Endothelial cell of umbilical vein (primary cell): ENCODE measurements at regions not wholly inside any gene's neighbourhood (a gene's known extent, or its start where the extent isn't known, plus 50 kb on each side); places are given as distances from the start of the nearest gene placed in this dataset.

Experiments used
- BruUV-seq: library from RNA; stranded (reverse); fragments of 400-500 nt; replicated peaks from 2 replicates; lab custom pipeline; 2021; lab: Mats Ljungman, UMichigan
- CTCF ChIA-PET: fragments of 300-600, 350-600 bp; sonication (Branson Sonifier 250); formaldehyde crosslinking; loops from one replicate; lab custom pipeline; 2021; ENCODE audit warnings: antibody characterized with exemption, inconsistent platforms; lab: Charles Lee
- POLR2A ChIA-PET: fragments of 300-600, 350-600 bp; sonication (Branson Sonifier 250); formaldehyde crosslinking; loops from one replicate; lab custom pipeline; 2021; ENCODE audit warnings: antibody characterized with exemption, inconsistent platforms; lab: Charles Lee
- DNase-seq: peaks from one replicate; pipeline ENCODE4 v3.0.0-alpha.2; 2011; ENCODE audit warnings: low read depth, low spot score
- FAIRE-seq: peaks from 2 replicates; lab custom pipeline; 2011; peaks lifted over from hg19 to GRCh38; lab: Jason Lieb, UNC
- H2AFZ ChIP-seq: 2 replicates; pipeline ENCODE4 v1.6.0; 2012; ENCODE audit warnings: low read depth, low read length, control low read depth, inconsistent platforms
- H3K27ac ChIP-seq: 2 replicates; pipeline ENCODE4 v1.5.1; 2011; ENCODE audit warnings: low read depth, mild to moderate bottlenecking, control low read depth, low read length, moderate library complexity; ENCODE audit not compliant: insufficient read depth
- H3K27me3 ChIP-seq, 2 experiments: 2 replicates each; pipeline versions ENCODE4 v1.6.0 to v1.6.1; 2011; ENCODE audit warnings: low read length in 2 of 2, mixed read lengths in 1 of 2; ENCODE audit not compliant: control insufficient read depth in 2 of 2, insufficient read depth in 2 of 2
- H3K36me3 ChIP-seq, 2 experiments: 2 replicates in 1 of 2; 3 replicates in 1 of 2; pipeline ENCODE4 v1.5.1; 2011; ENCODE audit warnings: low read length in 2 of 2, mild to moderate bottlenecking in 1 of 2, moderate library complexity in 1 of 2; ENCODE audit not compliant: control insufficient read depth in 2 of 2, insufficient read depth in 2 of 2; ENCODE audit errors: extremely low read depth in 1 of 2
- H3K4me1 ChIP-seq: 3 replicates; pipeline ENCODE4 v1.5.1; 2011; ENCODE audit warnings: mild to moderate bottlenecking, low read length; ENCODE audit not compliant: control insufficient read depth, insufficient read depth; ENCODE audit errors: extremely low read depth
- H3K4me2 ChIP-seq: 2 replicates; pipeline ENCODE4 v1.6.1; 2011; ENCODE audit warnings: low read length, control low read depth, mixed read lengths; ENCODE audit not compliant: insufficient read depth
- H3K4me3 ChIP-seq, 3 experiments: fragments of 200-600 bp in 1 of 3; sonication (generic), shearing (Covaris generic) in 1 of 3; replicated peaks in 1 of 3; 2 replicates each; pipeline ENCODE4 v1.5.1; 2011 to 2016; ENCODE audit warnings: control low read depth in 3 of 3, low read length in 3 of 3, mild to moderate bottlenecking in 2 of 3, inconsistent platforms in 1 of 3, low read depth in 1 of 3, moderate library complexity in 1 of 3; ENCODE audit not compliant: insufficient read depth in 1 of 3
- H3K79me2 ChIP-seq: 2 replicates; pipeline ENCODE4 v1.6.0; 2012; ENCODE audit warnings: low read length, inconsistent platforms; ENCODE audit not compliant: control insufficient read depth, insufficient read depth
- H3K9ac ChIP-seq: replicated peaks from 2 replicates; pipeline ENCODE3; 2011; ENCODE audit warnings: low read length, control low read depth; ENCODE audit not compliant: insufficient read depth; ENCODE audit errors: extremely low read depth
- H3K9me1 ChIP-seq: replicated peaks from 3 replicates; pipeline ENCODE4 v1.6.0; 2011; ENCODE audit warnings: mild to moderate bottlenecking, low read length; ENCODE audit not compliant: control insufficient read depth, insufficient read depth; ENCODE audit errors: extremely low read depth
- H3K9me3 ChIP-seq: replicated peaks from 2 replicates; pipeline ENCODE4 v1.5.1; 2012; ENCODE audit warnings: low read length, inconsistent platforms; ENCODE audit not compliant: control insufficient read depth, insufficient read depth
- H4K20me1 ChIP-seq: replicated peaks from 2 replicates; pipeline ENCODE3; 2011; ENCODE audit warnings: mild to moderate bottlenecking, low read length; ENCODE audit not compliant: control insufficient read depth, insufficient read depth; ENCODE audit errors: extremely low read depth
- EZH2 ChIP-seq: IDR thresholded peaks from 2 replicates; pipeline ENCODE4 v1.6.1; 2012; ENCODE audit warnings: borderline replicate concordance, low read depth, mild to moderate bottlenecking, moderate library complexity, low read length, inconsistent platforms; ENCODE audit not compliant: severe bottlenecking
- JUN ChIP-seq: IDR thresholded peaks from 2 replicates; pipeline ENCODE4 v1.6.1; 2011; ENCODE audit warnings: borderline replicate concordance, low read depth; ENCODE audit not compliant: insufficient read length, insufficient read depth
- MYC ChIP-seq: IDR thresholded peaks from one replicate; pipeline ENCODE4 v1.6.1; 2011; ENCODE audit warnings: mild to moderate bottlenecking, low read depth, low read length
- POLR2A ChIP-seq: IDR thresholded peaks from 2 replicates; pipeline ENCODE4 v1.6.1; 2012; ENCODE audit warnings: low read depth, mild to moderate bottlenecking, control low read depth, low read length
- POLR2AphosphoS5 ChIP-seq: IDR thresholded peaks from 2 replicates; pipeline ENCODE4 v1.6.1; 2012; ENCODE audit warnings: low read depth, mild to moderate bottlenecking, control low read depth, low read length, moderate library complexity; ENCODE audit not compliant: insufficient read depth
- dilution Hi-C: fragments of 300-500 bp; cut with MboI; formaldehyde crosslinking; loops from one replicate; pipeline ENCODE4 v1.15.0; 2019; ENCODE audit warnings: low sequenced_read_pairs; ENCODE audit not compliant: extremely low pct_ligation_motif_present
- intact Hi-C: fragments of 100-400 bp; cut with micrococcal nuclease; formaldehyde crosslinking; loops from one replicate; pipeline ENCODE4 v1.10.0; 2022
- TF ChIP-seq, protein P1 (sequence below), 2 donors: IDR thresholded peaks; 1 replicate in 1 of 2; 2 replicates in 1 of 2; pipeline ENCODE4 v1.5.1; 2011; ENCODE audit warnings: low read length in 2 of 2, mild to moderate bottlenecking in 2 of 2, moderate library complexity in 2 of 2, control low read depth in 1 of 2, inconsistent platforms in 1 of 2, low read depth in 1 of 2; ENCODE audit not compliant: insufficient read depth in 1 of 2; ENCODE audit errors: extremely low read depth in 1 of 2

DNA sequence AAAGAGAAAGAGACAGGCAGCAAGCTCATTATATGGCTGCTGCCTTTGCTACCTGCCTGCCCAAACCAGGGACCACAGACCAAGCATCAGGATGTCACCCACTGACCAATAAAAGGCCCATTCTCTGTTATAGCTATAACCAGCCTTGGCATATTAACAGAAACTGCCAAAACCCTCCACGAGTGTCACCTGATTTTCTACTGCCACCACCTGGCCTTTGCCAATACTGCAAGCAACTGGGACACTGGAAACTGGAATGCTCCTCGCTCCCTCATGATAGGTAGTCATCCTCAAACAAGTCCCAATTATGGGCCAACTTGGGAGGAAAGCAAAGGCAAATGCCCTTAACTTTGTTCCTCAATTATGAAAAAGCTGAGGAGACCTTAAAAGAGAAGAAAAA, 76.0 kb downstream of the SPIN4 start:
- FAIRE-seq (peak; percentile 76), DNase-seq (peak; percentile 27)
- dilution Hi-C loops: no loop called here

DNA sequence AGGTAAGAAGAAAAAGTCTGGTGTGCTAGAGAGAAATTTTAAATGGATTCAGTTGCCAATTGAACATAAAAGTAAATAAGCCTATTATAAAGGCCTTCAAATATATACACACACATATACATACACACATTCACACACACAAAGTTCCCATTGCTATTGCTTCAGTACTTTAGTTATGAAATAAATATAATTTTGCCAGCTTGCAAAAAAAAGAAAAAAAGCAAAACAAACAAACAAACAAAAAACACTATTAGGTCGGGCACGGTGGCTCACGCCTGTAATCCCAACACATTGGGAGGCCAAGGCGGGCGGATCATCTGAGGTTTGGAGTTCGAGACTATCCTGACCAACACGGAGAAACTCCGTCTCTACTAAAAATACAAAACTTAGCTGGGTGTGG, 80.3 kb downstream of the SPIN4 start:
- no peaks in the 10 kb centered on the region for H3K4me1 ChIP-seq
- no peaks in the 10 kb centered on the region for H3K27me3 ChIP-seq
- ChIA-PET CTCF (no interaction called here), POLR2A (no interaction called here)
- H3K4me2 ChIP-seq: no peak overlapping the region
- dilution Hi-C loops: no loop called here
- H4K20me1 ChIP-seq: no peaks in the 10 kb centered on the region
- intact Hi-C loops: no loop called here
- no peak overlapping the region for H2AFZ ChIP-seq
- DNase-seq (no peak), FAIRE-seq (no peak)
- H3K9me1 ChIP-seq: no peaks in the 10 kb centered on the region
- no peaks in the 10 kb centered on the region for H3K36me3 ChIP-seq
- TF ChIP-seq EZH2: no peak
- TF ChIP-seq POLR2A: no peak
- TF ChIP-seq MYC: no peak
- TF ChIP-seq POLR2AphosphoS5: no peak
- TF ChIP-seq, protein P1, sequence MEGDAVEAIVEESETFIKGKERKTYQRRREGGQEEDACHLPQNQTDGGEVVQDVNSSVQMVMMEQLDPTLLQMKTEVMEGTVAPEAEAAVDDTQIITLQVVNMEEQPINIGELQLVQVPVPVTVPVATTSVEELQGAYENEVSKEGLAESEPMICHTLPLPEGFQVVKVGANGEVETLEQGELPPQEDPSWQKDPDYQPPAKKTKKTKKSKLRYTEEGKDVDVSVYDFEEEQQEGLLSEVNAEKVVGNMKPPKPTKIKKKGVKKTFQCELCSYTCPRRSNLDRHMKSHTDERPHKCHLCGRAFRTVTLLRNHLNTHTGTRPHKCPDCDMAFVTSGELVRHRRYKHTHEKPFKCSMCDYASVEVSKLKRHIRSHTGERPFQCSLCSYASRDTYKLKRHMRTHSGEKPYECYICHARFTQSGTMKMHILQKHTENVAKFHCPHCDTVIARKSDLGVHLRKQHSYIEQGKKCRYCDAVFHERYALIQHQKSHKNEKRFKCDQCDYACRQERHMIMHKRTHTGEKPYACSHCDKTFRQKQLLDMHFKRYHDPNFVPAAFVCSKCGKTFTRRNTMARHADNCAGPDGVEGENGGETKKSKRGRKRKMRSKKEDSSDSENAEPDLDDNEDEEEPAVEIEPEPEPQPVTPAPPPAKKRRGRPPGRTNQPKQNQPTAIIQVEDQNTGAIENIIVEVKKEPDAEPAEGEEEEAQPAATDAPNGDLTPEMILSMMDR (IDR thresholded peaks at IDR 0.05; ENCODE audit: extremely low read depth in 1 of 2, insufficient read depth in 1 of 2, low read depth in 1 of 2, low read length in 2 of 2): no peak
- H3K79me2 ChIP-seq: no peaks in the 10 kb centered on the region
- no TSS peak for BruUV-seq
- no peaks in the 10 kb centered on the region for H3K9me3 ChIP-seq
- H3K9ac ChIP-seq: no peak overlapping the region
- H3K4me3 ChIP-seq: no peak overlapping the region
- H3K27ac ChIP-seq: no peak overlapping the region

More for the DNA sequence above, 76.0 kb downstream of the SPIN4 start:
- Histone ChIP-seq H2AFZ (no peak overlapping the region), H3K9ac (no peak overlapping the region), H3K27ac (no peak overlapping the region), H3K36me3 (no peaks in the 10 kb centered on the region), H3K9me1 (no peaks in the 10 kb centered on the region), H3K4me1 (no peaks in the 10 kb centered on the region), H3K79me2 (no peaks in the 10 kb centered on the region), H3K4me2 (no peak overlapping the region), H4K20me1 (no peaks in the 10 kb centered on the region), H3K27me3 (no peaks in the 10 kb centered on the region), H3K9me3 (no peaks in the 10 kb centered on the region), H3K4me3 (no peak overlapping the region)
- TF ChIP-seq JUN (no peak), POLR2A (no peak)
- TF ChIP-seq, protein P1 (IDR thresholded peaks at IDR 0.05; ENCODE audit: extremely low read depth in 1 of 2, insufficient read depth in 1 of 2, low read depth in 1 of 2, low read length in 2 of 2): peak; percentile 10 to 50
- BruUV-seq: no TSS peak
- intact Hi-C loops: no loop called here
- CTCF ChIA-PET: no interaction called here
- POLR2A ChIA-PET: no interaction called here
